Prostate gland (tissue), 2 donors: ENCODE measurements at regions not wholly inside any gene's neighbourhood (a gene's known extent, or its start where the extent isn't known, plus 50 kb on each side); places are given as distances from the start of the nearest gene placed in this dataset.

Source experiments
- POLR2A ChIP-seq: fragments of 450-650 bp; IDR thresholded peaks from one replicate; pipeline ENCODE4 v1.6.1; 2016; ENCODE audit warnings: antibody characterized with exemption, mild to moderate bottlenecking
- POLR2AphosphoS5 ChIP-seq: sonication (generic); formaldehyde crosslinking; IDR thresholded peaks from one replicate; pipeline ENCODE4 v1.6.1; 2017; ENCODE audit warnings: antibody characterized with exemption
- TF ChIP-seq, protein P1 (sequence below), 4 experiments: fragments of 200-600 bp in 2 of 4; fragments of 450-650 bp in 2 of 4; sonication (generic) in 2 of 4; IDR thresholded peaks; 1 replicate in 3 of 4; 2 replicates in 1 of 4; pipeline ENCODE4 v1.5.1; 2016 to 2019; ENCODE audit warnings: antibody characterized with exemption in 4 of 4, mild to moderate bottlenecking in 2 of 4, moderate library complexity in 2 of 4

DNA sequence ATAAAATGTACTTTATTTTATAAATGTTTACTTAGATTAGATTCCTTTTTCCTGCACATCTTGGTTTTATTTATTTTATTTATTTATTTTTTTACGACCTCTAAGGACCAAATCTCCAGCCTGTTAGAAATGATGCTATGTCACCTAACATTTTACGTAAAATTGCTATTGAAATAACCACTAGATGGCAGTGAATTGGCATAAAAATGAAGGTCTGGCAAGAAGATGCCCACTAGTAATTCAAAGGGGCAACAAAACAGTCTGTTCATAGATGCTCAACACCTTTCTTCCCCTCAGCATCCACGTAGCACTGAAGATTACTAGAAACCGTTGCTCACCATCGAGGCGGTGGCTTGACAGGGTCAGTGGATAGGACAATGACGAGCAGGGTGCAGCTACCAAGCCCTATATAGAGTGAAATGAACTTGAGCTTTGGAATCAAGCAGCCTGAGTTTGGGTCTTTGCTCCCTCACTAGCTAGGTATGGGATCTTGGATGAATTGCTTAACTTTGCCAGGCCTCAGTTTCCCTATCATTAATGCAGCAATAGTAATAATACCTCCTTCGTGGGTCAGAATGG is 128.7 kb upstream of the L3MBTL4 start:
- TF ChIP-seq, protein P1, sequence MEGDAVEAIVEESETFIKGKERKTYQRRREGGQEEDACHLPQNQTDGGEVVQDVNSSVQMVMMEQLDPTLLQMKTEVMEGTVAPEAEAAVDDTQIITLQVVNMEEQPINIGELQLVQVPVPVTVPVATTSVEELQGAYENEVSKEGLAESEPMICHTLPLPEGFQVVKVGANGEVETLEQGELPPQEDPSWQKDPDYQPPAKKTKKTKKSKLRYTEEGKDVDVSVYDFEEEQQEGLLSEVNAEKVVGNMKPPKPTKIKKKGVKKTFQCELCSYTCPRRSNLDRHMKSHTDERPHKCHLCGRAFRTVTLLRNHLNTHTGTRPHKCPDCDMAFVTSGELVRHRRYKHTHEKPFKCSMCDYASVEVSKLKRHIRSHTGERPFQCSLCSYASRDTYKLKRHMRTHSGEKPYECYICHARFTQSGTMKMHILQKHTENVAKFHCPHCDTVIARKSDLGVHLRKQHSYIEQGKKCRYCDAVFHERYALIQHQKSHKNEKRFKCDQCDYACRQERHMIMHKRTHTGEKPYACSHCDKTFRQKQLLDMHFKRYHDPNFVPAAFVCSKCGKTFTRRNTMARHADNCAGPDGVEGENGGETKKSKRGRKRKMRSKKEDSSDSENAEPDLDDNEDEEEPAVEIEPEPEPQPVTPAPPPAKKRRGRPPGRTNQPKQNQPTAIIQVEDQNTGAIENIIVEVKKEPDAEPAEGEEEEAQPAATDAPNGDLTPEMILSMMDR (IDR thresholded peaks at IDR 0.05) = peak in 3 of 4 experiments; percentile 59 to 66 (median 65)
- TF ChIP-seq POLR2A (no peak), POLR2AphosphoS5 (no peak)
